ENCODE measurements at regions not wholly inside any gene's neighbourhood (a gene's known extent, or its start where the extent isn't known, plus 50 kb on each side); places are given as distances from the start of the nearest gene placed in this dataset.

DNA sequence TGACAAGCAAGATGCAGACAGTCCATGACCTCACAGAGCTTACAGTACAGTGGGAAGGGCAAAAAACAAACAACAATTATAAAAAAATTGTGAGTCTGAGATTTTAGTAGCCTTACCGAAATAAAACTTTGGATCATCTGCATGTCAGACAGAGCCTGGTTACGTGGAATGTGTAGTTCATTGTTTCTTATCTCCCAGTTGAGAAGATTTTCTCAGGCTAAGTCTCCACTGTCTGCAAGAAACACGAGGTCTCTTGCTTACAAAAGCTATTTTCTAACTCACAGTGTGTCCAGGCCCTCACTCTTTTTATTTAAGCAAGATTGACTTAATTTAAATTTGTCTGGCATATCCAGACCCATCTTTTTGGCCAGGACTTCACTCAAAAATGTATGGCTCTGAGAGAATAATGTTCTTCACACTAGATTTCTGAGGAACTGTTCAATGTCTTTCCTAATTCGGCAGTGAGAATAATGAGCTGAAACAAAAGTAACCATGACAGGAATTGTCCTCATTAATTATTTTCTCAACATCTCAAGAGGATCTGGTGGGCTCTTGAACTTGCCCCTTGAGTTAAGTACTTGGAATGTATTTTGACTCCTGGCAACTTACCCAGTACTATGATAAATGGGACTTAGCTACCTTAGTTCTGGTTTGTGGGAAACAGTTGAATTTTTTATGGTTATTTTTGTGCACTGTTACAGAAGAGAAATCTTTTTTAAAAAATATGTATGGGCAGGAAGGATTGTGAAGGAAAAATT, 265.1 kb upstream of the COL8A1 start:
- no peaks in the 10 kb centered on the region for H3K27me3 ChIP-seq (ENCODE audit: control insufficient read depth, insufficient read depth, low read length)
- CTCF ChIA-PET: no interaction called here
- DNase-seq (ENCODE audit: low read depth, low spot score): no peak
- POLR2A ChIA-PET: interaction anchor here (0.6 kb wide), 1 partner anchor 264 kb away, joined by 5 read pairs; no protein-coding TSS in a partner anchor
- no peak overlapping the region for H3K4me3 ChIP-seq (ENCODE audit: low read depth, low read length)
- H3K27ac ChIP-seq (ENCODE audit: low read depth, low read length): no peak overlapping the region
- TF ChIP-seq, protein P1, sequence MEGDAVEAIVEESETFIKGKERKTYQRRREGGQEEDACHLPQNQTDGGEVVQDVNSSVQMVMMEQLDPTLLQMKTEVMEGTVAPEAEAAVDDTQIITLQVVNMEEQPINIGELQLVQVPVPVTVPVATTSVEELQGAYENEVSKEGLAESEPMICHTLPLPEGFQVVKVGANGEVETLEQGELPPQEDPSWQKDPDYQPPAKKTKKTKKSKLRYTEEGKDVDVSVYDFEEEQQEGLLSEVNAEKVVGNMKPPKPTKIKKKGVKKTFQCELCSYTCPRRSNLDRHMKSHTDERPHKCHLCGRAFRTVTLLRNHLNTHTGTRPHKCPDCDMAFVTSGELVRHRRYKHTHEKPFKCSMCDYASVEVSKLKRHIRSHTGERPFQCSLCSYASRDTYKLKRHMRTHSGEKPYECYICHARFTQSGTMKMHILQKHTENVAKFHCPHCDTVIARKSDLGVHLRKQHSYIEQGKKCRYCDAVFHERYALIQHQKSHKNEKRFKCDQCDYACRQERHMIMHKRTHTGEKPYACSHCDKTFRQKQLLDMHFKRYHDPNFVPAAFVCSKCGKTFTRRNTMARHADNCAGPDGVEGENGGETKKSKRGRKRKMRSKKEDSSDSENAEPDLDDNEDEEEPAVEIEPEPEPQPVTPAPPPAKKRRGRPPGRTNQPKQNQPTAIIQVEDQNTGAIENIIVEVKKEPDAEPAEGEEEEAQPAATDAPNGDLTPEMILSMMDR (IDR thresholded peaks at IDR 0.05; ENCODE audit: low read depth, low read length): no peak
- no peaks in the 10 kb centered on the region; the same call in 1 of the 2 replicates for H3K9me3 ChIP-seq (ENCODE audit: control insufficient read depth, insufficient read depth, low read length)

DNA sequence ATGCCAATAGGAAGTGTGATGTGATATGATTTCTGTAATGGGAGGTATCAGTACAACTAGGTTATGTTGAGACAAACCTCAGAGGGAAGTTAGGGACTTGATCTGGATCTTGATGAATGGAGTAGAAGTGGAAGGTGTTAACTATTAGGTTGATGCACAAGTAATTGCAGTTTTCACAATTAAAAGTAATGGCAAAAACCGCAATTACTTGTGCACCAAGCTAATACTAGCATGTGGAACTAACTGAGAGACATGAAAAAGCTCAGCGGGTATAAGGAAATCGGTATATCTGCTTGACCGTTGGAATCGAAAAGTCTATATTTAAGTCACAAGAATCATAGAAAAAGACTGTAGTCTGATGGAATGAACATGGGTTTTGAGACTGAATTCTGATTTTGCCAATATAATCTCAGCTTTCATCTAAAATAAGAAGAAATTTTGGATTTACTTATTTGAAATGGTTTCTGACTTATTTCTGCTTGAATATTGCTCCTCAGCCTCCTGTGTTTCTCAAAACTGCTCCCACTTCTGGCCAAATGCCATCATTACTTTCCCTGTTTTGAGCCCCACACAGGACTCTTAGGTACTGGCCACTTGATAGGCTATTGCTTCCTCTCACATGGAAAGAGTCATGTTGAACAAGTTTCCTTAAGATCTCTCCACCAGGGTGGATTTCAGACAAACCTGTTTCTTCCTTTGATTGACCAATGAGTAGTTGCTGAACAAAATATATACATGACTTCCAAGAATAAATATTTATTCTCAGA, 271.5 kb upstream of the COL8A1 start:
- ChIA-PET CTCF (interaction anchor here (1.1 kb wide), 1 partner anchor 12 kb away, joined by 3 read pairs; no protein-coding TSS in a partner anchor), POLR2A (no interaction called here)
- no peak for DNase-seq (ENCODE audit: low read depth, low spot score)
- Histone ChIP-seq H3K27ac (ENCODE audit: low read depth, low read length) (no peak overlapping the region), H3K27me3 (ENCODE audit: control insufficient read depth, insufficient read depth, low read length) (no peaks in the 10 kb centered on the region), H3K9me3 (ENCODE audit: control insufficient read depth, insufficient read depth, low read length) (no peaks in the 10 kb centered on the region), H3K4me3 (ENCODE audit: low read depth, low read length) (no peak overlapping the region)
- TF ChIP-seq, protein P1 (IDR thresholded peaks at IDR 0.05; ENCODE audit: low read depth, low read length): no peak

DNA sequence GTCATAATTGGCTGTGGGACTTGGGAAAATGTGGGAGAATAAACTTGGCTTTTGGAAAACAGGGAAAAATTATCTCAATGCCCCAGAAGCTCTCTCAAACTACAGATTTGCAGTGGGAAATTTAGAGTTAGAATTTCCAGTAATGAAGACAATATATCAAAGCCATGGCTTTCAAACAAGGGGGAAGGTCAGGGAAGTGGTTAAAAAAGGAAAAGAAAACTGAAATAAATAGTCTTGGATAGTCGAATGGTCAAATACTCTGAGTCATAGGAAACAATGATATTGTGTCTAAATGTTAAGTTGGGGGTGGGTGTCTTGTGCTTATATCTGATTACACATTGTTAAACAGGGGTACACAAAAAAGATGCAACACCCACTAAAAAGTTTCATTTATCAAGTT, 272.4 kb upstream of the COL8A1 start:
- Histone ChIP-seq H3K9me3 (ENCODE audit: control insufficient read depth, insufficient read depth, low read length) (no peaks in the 10 kb centered on the region), H3K27ac (ENCODE audit: low read depth, low read length) (no peak overlapping the region), H3K4me3 (ENCODE audit: low read depth, low read length) (no peak overlapping the region), H3K27me3 (ENCODE audit: control insufficient read depth, insufficient read depth, low read length) (no peaks in the 10 kb centered on the region)
- TF ChIP-seq, protein P1 (IDR thresholded peaks at IDR 0.05; ENCODE audit: low read depth, low read length): no peak
- CTCF ChIA-PET: no interaction called here
- POLR2A ChIA-PET: no interaction called here
- DNase-seq (ENCODE audit: low read depth, low spot score): no peak

DNA sequence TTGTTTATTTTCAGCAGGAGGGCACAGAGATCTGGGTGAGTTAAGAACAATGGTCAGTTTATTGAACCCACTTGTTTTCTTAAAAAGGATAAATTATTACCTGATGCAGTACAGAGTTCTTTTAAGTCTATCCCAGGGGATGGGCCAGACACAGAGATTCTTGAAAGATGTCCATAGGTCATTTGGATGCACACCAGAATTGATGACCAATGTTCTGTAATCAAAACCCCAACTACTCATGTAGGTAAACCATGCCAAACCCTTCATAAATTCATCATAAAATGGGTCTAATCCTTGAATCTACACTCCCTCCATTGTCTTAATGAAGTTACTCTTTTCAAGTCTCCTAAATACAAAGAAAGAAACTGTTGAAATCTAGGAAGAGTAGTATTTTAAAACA, 273.0 kb upstream of the COL8A1 start:
- ChIA-PET POLR2A (no interaction called here), CTCF (no interaction called here)
- Histone ChIP-seq H3K9me3 (ENCODE audit: control insufficient read depth, insufficient read depth, low read length) (no peaks in the 10 kb centered on the region), H3K27me3 (ENCODE audit: control insufficient read depth, insufficient read depth, low read length) (no peaks in the 10 kb centered on the region), H3K4me3 (ENCODE audit: low read depth, low read length) (no peak overlapping the region), H3K27ac (ENCODE audit: low read depth, low read length) (no peak overlapping the region)
- no peak for DNase-seq (ENCODE audit: low read depth, low spot score)
- TF ChIP-seq, protein P1 (IDR thresholded peaks at IDR 0.05; ENCODE audit: low read depth, low read length): no peak

DNA sequence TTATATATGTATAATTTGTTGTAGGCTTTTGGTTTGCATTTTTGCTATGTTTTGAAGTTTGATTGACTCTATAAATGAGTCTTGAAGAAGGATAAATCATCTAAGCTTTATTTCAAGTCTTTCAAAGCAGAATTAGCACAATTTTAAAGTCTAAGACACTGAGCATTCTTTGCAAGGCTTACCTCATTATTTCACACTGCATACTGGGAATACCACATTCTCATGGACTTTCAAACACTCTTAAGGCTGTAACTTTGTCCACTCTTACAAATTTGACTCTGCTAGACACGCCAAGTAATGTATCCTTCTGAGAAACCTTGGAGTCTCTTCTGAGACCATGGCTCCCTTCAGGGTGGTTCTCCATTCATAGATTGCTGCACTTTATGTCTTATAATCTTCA, 281.3 kb upstream of the COL8A1 start:
- no peaks in the 10 kb centered on the region for H3K9me3 ChIP-seq (ENCODE audit: control insufficient read depth, insufficient read depth, low read length)
- no peak for DNase-seq (ENCODE audit: low read depth, low spot score)
- H3K27ac ChIP-seq (ENCODE audit: low read depth, low read length): no peak overlapping the region
- TF ChIP-seq, protein P1 (IDR thresholded peaks at IDR 0.05; ENCODE audit: low read depth, low read length): no peak
- POLR2A ChIA-PET: no interaction called here
- H3K4me3 ChIP-seq (ENCODE audit: low read depth, low read length): no peak overlapping the region
- no peaks in the 10 kb centered on the region for H3K27me3 ChIP-seq (ENCODE audit: control insufficient read depth, insufficient read depth, low read length)
- CTCF ChIA-PET: no interaction called here

Data from AG04450 (cell line).